HepG2 (cell line): ENCODE measurements at regions not wholly inside any gene's neighbourhood (a gene's known extent, or its start where the extent isn't known, plus 50 kb on each side); places are given as distances from the start of the nearest gene placed in this dataset.

Experiments used
- EHMT2 ChIP-seq: fragments of 200-600 bp; sonication (generic); IDR thresholded peaks from 2 replicates; pipeline ENCODE4 v1.7.0; 2017; ENCODE audit warnings: antibody characterized with exemption, low read depth, low read length, borderline replicate concordance
- PBX2 ChIP-seq: IDR thresholded peaks from 2 replicates; pipeline ENCODE4 v1.6.1; 2016; ENCODE audit warnings: control low read depth
- SKIL ChIP-seq: sonication (generic); formaldehyde crosslinking; IDR thresholded peaks from 2 replicates; pipeline ENCODE4 v1.8.0; 2022; ENCODE audit warnings: missing genetic modification reagents, mild to moderate bottlenecking, moderate library complexity, borderline replicate concordance
- ZBTB1 ChIP-seq: sonication (generic); formaldehyde crosslinking; IDR thresholded peaks from 2 replicates; pipeline ENCODE4 v1.4.0; 2020; ENCODE audit warnings: missing genetic modification reagents, borderline replicate concordance
- ZNF235 ChIP-seq: sonication (generic); formaldehyde crosslinking; IDR thresholded peaks from 2 replicates; pipeline ENCODE4 v1.8.1; 2023; ENCODE audit warnings: mild to moderate bottlenecking, missing genetic modification reagents, borderline replicate concordance
- ZNF431 ChIP-seq: sonication (generic); formaldehyde crosslinking; IDR thresholded peaks from 2 replicates; pipeline ENCODE4 v1.9.0; 2022; ENCODE audit warnings: missing genetic modification reagents, low read depth, mild to moderate bottlenecking, borderline replicate concordance
- ZNF556 ChIP-seq: sonication (generic); formaldehyde crosslinking; IDR thresholded peaks from 2 replicates; pipeline ENCODE4 v1.4.0; 2020; ENCODE audit warnings: mild to moderate bottlenecking, missing genetic modification reagents, borderline replicate concordance
- TF ChIP-seq, protein P1 (sequence below): sonication (generic); formaldehyde crosslinking; IDR thresholded peaks from 2 replicates; pipeline ENCODE4 v1.5.0; 2020; ENCODE audit warnings: mild to moderate bottlenecking, missing genetic modification reagents, borderline replicate concordance
- TF ChIP-seq, protein P2 (sequence below): sonication (generic); formaldehyde crosslinking; IDR thresholded peaks from 2 replicates; pipeline ENCODE4 v1.4.0; 2020; ENCODE audit warnings: missing genetic modification reagents, borderline replicate concordance

- TF ChIP-seq, protein P1, sequence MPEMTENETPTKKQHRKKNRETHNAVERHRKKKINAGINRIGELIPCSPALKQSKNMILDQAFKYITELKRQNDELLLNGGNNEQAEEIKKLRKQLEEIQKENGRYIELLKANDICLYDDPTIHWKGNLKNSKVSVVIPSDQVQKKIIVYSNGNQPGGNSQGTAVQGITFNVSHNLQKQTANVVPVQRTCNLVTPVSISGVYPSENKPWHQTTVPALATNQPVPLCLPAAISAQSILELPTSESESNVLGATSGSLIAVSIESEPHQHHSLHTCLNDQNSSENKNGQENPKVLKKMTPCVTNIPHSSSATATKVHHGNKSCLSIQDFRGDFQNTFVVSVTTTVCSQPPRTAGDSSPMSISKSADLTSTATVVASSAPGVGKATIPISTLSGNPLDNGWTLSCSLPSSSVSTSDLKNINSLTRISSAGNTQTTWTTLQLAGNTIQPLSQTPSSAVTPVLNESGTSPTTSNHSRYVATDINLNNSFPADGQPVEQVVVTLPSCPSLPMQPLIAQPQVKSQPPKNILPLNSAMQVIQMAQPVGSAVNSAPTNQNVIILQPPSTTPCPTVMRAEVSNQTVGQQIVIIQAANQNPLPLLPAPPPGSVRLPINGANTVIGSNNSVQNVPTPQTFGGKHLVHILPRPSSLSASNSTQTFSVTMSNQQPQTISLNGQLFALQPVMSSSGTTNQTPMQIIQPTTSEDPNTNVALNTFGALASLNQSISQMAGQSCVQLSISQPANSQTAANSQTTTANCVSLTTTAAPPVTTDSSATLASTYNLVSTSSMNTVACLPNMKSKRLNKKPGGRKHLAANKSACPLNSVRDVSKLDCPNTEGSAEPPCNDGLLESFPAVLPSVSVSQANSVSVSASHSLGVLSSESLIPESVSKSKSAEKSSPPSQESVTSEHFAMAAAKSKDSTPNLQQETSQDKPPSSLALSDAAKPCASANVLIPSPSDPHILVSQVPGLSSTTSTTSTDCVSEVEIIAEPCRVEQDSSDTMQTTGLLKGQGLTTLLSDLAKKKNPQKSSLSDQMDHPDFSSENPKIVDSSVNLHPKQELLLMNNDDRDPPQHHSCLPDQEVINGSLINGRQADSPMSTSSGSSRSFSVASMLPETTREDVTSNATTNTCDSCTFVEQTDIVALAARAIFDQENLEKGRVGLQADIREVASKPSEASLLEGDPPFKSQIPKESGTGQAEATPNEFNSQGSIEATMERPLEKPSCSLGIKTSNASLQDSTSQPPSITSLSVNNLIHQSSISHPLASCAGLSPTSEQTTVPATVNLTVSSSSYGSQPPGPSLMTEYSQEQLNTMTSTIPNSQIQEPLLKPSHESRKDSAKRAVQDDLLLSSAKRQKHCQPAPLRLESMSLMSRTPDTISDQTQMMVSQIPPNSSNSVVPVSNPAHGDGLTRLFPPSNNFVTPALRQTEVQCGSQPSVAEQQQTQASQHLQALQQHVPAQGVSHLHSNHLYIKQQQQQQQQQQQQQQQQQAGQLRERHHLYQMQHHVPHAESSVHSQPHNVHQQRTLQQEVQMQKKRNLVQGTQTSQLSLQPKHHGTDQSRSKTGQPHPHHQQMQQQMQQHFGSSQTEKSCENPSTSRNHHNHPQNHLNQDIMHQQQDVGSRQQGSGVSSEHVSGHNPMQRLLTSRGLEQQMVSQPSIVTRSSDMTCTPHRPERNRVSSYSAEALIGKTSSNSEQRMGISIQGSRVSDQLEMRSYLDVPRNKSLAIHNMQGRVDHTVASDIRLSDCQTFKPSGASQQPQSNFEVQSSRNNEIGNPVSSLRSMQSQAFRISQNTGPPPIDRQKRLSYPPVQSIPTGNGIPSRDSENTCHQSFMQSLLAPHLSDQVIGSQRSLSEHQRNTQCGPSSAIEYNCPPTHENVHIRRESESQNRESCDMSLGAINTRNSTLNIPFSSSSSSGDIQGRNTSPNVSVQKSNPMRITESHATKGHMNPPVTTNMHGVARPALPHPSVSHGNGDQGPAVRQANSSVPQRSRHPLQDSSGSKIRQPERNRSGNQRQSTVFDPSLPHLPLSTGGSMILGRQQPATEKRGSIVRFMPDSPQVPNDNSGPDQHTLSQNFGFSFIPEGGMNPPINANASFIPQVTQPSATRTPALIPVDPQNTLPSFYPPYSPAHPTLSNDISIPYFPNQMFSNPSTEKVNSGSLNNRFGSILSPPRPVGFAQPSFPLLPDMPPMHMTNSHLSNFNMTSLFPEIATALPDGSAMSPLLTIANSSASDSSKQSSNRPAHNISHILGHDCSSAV = no peak
- TF ChIP-seq ZNF556 (CRISPR knock-in tag) = no peak
- TF ChIP-seq ZNF431 (CRISPR knock-in tag) = no peak
- TF ChIP-seq PBX2 (CRISPR knock-in tag) = no peak
- no peak for TF ChIP-seq ZBTB1 (CRISPR knock-in tag)
- TF ChIP-seq, protein P2, sequence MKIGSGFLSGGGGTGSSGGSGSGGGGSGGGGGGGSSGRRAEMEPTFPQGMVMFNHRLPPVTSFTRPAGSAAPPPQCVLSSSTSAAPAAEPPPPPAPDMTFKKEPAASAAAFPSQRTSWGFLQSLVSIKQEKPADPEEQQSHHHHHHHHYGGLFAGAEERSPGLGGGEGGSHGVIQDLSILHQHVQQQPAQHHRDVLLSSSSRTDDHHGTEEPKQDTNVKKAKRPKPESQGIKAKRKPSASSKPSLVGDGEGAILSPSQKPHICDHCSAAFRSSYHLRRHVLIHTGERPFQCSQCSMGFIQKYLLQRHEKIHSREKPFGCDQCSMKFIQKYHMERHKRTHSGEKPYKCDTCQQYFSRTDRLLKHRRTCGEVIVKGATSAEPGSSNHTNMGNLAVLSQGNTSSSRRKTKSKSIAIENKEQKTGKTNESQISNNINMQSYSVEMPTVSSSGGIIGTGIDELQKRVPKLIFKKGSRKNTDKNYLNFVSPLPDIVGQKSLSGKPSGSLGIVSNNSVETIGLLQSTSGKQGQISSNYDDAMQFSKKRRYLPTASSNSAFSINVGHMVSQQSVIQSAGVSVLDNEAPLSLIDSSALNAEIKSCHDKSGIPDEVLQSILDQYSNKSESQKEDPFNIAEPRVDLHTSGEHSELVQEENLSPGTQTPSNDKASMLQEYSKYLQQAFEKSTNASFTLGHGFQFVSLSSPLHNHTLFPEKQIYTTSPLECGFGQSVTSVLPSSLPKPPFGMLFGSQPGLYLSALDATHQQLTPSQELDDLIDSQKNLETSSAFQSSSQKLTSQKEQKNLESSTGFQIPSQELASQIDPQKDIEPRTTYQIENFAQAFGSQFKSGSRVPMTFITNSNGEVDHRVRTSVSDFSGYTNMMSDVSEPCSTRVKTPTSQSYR (CRISPR knock-in tag) = no peak
- TF ChIP-seq EHMT2 = no peak
- no peak for TF ChIP-seq SKIL
- TF ChIP-seq ZNF235 (CRISPR knock-in tag) = no peak
Measured at GRCh38 chrX:149205937-149206336, 299.2 kb downstream of the IDS start (continued).
